ENCODE measurements at regions not wholly inside any gene's neighbourhood (a gene's known extent, or its start where the extent isn't known, plus 50 kb on each side); places are given as distances from the start of the nearest gene placed in this dataset.
"Not testable (repeated sequence)": the region's sequence is repeated elsewhere in the genome, so short reads cannot be mapped to it uniquely, and the experiment has no call there.

GRCh38 chr7:19561121-19561805, 147.6 kb downstream of the POLR1F start:
- no peak overlapping the region for H3K27ac Mint-ChIP-seq
- no peaks in the 10 kb centered on the region for H3K4me1 Mint-ChIP-seq
- H3K27me3 Mint-ChIP-seq: no peaks in the 10 kb centered on the region
- no peaks in the 10 kb centered on the region for H3K9me3 Mint-ChIP-seq
- ChIA-PET CTCF (interaction anchor here (1.3 kb wide), 1 partner anchor 10 kb away, joined by 3 read pairs; no protein-coding TSS in a partner anchor), POLR2A (no interaction called here)
- no peak for DNase-seq
- no peak overlapping the region for H3K4me3 Mint-ChIP-seq
- no peaks in the 10 kb centered on the region for H3K36me3 Mint-ChIP-seq (ENCODE audit: low read depth)

- ChIA-PET POLR2A (no interaction called here), CTCF (interaction anchor here (1.3 kb wide), 1 partner anchor 11 kb away, joined by 3 read pairs; no protein-coding TSS in a partner anchor)
- H3K27me3 Mint-ChIP-seq: no peaks in the 10 kb centered on the region
- no peak overlapping the region for H3K27ac Mint-ChIP-seq
- no peaks in the 10 kb centered on the region for H3K36me3 Mint-ChIP-seq (ENCODE audit: low read depth)
- no peaks in the 10 kb centered on the region for H3K9me3 Mint-ChIP-seq
- H3K4me1 Mint-ChIP-seq: no peaks in the 10 kb centered on the region
- H3K4me3 Mint-ChIP-seq: no peak overlapping the region
- DNase-seq: no peak
Measured at GRCh38 chr7:19560111-19560883, 148.5 kb downstream of the POLR1F start.

GRCh38 chr7:19558527-19558926, 150.3 kb downstream of the POLR1F start:
- Mint-ChIP-seq H3K27ac (no peak overlapping the region), H3K9me3 (no peaks in the 10 kb centered on the region), H3K4me1 (no peaks in the 10 kb centered on the region), H3K4me3 (no peak overlapping the region), H3K36me3 (ENCODE audit: low read depth) (no peaks in the 10 kb centered on the region), H3K27me3 (no peaks in the 10 kb centered on the region)
- CTCF ChIA-PET: no interaction called here
- DNase-seq: no peak
- POLR2A ChIA-PET: no interaction called here

GRCh38 chr7:19557726-19558465, 150.9 kb downstream of the POLR1F start:
- no peaks in the 10 kb centered on the region for H3K27me3 Mint-ChIP-seq
- no peak overlapping the region for H3K27ac Mint-ChIP-seq
- ChIA-PET POLR2A (no interaction called here), CTCF (no interaction called here)
- DNase-seq: no peak
- H3K9me3 Mint-ChIP-seq: no peaks in the 10 kb centered on the region
- H3K36me3 Mint-ChIP-seq (ENCODE audit: low read depth): no peaks in the 10 kb centered on the region
- no peak overlapping the region for H3K4me3 Mint-ChIP-seq
- H3K4me1 Mint-ChIP-seq: no peaks in the 10 kb centered on the region

- Mint-ChIP-seq H3K4me1 (no peaks in the 10 kb centered on the region), H3K36me3 (ENCODE audit: low read depth) (no peaks in the 10 kb centered on the region), H3K27ac (no peak overlapping the region), H3K9me3 (peaks cover 2% of the 10 kb centered on the region), H3K27me3 (no peaks in the 10 kb centered on the region), H3K4me3 (no peak overlapping the region)
- CTCF ChIA-PET: no interaction called here
- no peak for DNase-seq
- POLR2A ChIA-PET: no interaction called here
Measured at GRCh38 chr7:19554581-19554980, 154.3 kb downstream of the POLR1F start.

- peaks cover 2% of the 10 kb centered on the region for H3K9me3 Mint-ChIP-seq
Measured at GRCh38 chr7:19552576-19552975, 156.3 kb downstream of the POLR1F start.

GRCh38 chr7:19549246-19549645, 159.6 kb downstream of the POLR1F start:
- H3K27me3 Mint-ChIP-seq; DNase-seq; H3K4me3 Mint-ChIP-seq; H3K4me1 Mint-ChIP-seq; POLR2A ChIA-PET; CTCF ChIA-PET; H3K36me3 Mint-ChIP-seq (ENCODE audit: low read depth); H3K9me3 Mint-ChIP-seq; H3K27ac Mint-ChIP-seq: not testable (repeated sequence)

More at GRCh38 chr7:19552576-19552975, 156.3 kb downstream of the POLR1F start:
- Mint-ChIP-seq H3K27me3 (no peaks in the 10 kb centered on the region), H3K4me3 (no peak overlapping the region), H3K27ac (no peak overlapping the region), H3K4me1 (no peaks in the 10 kb centered on the region), H3K36me3 (ENCODE audit: low read depth) (no peaks in the 10 kb centered on the region)
- POLR2A ChIA-PET: no interaction called here
- DNase-seq: no peak
- CTCF ChIA-PET: no interaction called here

GRCh38 chr7:19537942-19538401, 170.9 kb downstream of the POLR1F start:
- CTCF ChIA-PET: no interaction called here
- Mint-ChIP-seq H3K4me3 (no peak overlapping the region), H3K4me1 (no peaks in the 10 kb centered on the region), H3K9me3 (no peaks in the 10 kb centered on the region), H3K36me3 (ENCODE audit: low read depth) (no peaks in the 10 kb centered on the region), H3K27ac (no peak overlapping the region), H3K27me3 (no peaks in the 10 kb centered on the region)
- no peak for DNase-seq
- POLR2A ChIA-PET: no interaction called here

GRCh38 chr7:19533266-19533665, 175.6 kb downstream of the POLR1F start:
- peaks cover 5% of the 10 kb centered on the region for H3K9me3 Mint-ChIP-seq
- H3K27me3 Mint-ChIP-seq: no peaks in the 10 kb centered on the region
- no peaks in the 10 kb centered on the region for H3K36me3 Mint-ChIP-seq (ENCODE audit: low read depth)
- no peak overlapping the region for H3K27ac Mint-ChIP-seq
- DNase-seq: no peak
- ChIA-PET POLR2A (no interaction called here), CTCF (no interaction called here)
- H3K4me1 Mint-ChIP-seq: no peaks in the 10 kb centered on the region
- H3K4me3 Mint-ChIP-seq: no peak overlapping the region

- ChIA-PET POLR2A (no interaction called here), CTCF (no interaction called here)
- H3K27me3 Mint-ChIP-seq: no peaks in the 10 kb centered on the region
- no peak overlapping the region for H3K27ac Mint-ChIP-seq
- no peak for DNase-seq
- H3K4me3 Mint-ChIP-seq: no peak overlapping the region
- no peaks in the 10 kb centered on the region for H3K36me3 Mint-ChIP-seq (ENCODE audit: low read depth)
- peaks cover 5% of the 10 kb centered on the region for H3K9me3 Mint-ChIP-seq
- H3K4me1 Mint-ChIP-seq: no peaks in the 10 kb centered on the region
Measured at GRCh38 chr7:19530852-19531251, 178.0 kb downstream of the POLR1F start.

- CTCF ChIA-PET: no interaction called here
- Mint-ChIP-seq H3K36me3 (ENCODE audit: low read depth) (no peaks in the 10 kb centered on the region), H3K9me3 (peaks cover 5% of the 10 kb centered on the region), H3K4me3 (no peak overlapping the region), H3K27me3 (no peaks in the 10 kb centered on the region), H3K27ac (no peak overlapping the region), H3K4me1 (no peaks in the 10 kb centered on the region)
- DNase-seq: no peak
- POLR2A ChIA-PET: no interaction called here
Measured at GRCh38 chr7:19530261-19530660, 178.6 kb downstream of the POLR1F start.

- H3K4me3 Mint-ChIP-seq: no peak overlapping the region
- no peak overlapping the region for H3K27ac Mint-ChIP-seq
- CTCF ChIA-PET: no interaction called here
- H3K36me3 Mint-ChIP-seq (ENCODE audit: low read depth): no peaks in the 10 kb centered on the region
- POLR2A ChIA-PET: no interaction called here
- H3K9me3 Mint-ChIP-seq: peaks cover 2% of the 10 kb centered on the region
- H3K27me3 Mint-ChIP-seq: no peaks in the 10 kb centered on the region
- no peak for DNase-seq
- H3K4me1 Mint-ChIP-seq: no peaks in the 10 kb centered on the region
Measured at GRCh38 chr7:19526639-19527038, 182.2 kb downstream of the POLR1F start.

GRCh38 chr7:19522486-19522885, 186.4 kb downstream of the POLR1F start:
- Mint-ChIP-seq H3K27ac (no peak overlapping the region), H3K27me3 (no peaks in the 10 kb centered on the region), H3K4me3 (no peak overlapping the region), H3K4me1 (no peaks in the 10 kb centered on the region), H3K9me3 (peaks cover 6% of the 10 kb centered on the region), H3K36me3 (ENCODE audit: low read depth) (no peaks in the 10 kb centered on the region)
- ChIA-PET POLR2A (no interaction called here), CTCF (no interaction called here)
- no peak for DNase-seq

Data from activated CD4-positive, alpha-beta T cell treated with anti-CD3 and anti-CD28 coated beads, Interleukin-2, amount 10 ng/mL, durations not matched to agents 7 days and 5 days (primary cell).